Ovary (tissue), 3 donors: ENCODE measurements at regions not wholly inside any gene's neighbourhood (a gene's known extent, or its start where the extent isn't known, plus 50 kb on each side); places are given as distances from the start of the nearest gene placed in this dataset.

ENCODE experiments used
- CTCF ChIP-seq, 3 donors: fragments of 450-650 bp in 2 of 3; fragments of 200-600 bp in 1 of 3; IDR thresholded peaks; one replicate each; pipeline versions ENCODE4 v1.5.1 to v1.8.0; 2016 to 2022; ENCODE audit warnings: antibody characterized with exemption in 3 of 3, mild to moderate bottlenecking in 1 of 3
- EP300 ChIP-seq: sonication (generic); formaldehyde crosslinking; IDR thresholded peaks from one replicate; pipeline ENCODE4 v1.6.1; 2017; ENCODE audit warnings: antibody characterized with exemption
- POLR2A ChIP-seq: fragments of 450-650 bp; IDR thresholded peaks from one replicate; pipeline ENCODE4 v1.6.1; 2017; ENCODE audit warnings: antibody characterized with exemption, mild to moderate bottlenecking, moderate library complexity
- donor health status: DM: no; HTN: no; CAD: no.

GRCh38 chrX:20364238-20364637 lies 97.5 kb upstream of the RPS6KA3 start:
- TF ChIP-seq CTCF (IDR thresholded peaks at IDR 0.05) (no peak), POLR2A (no peak), EP300 (no peak)
